ENCODE measurements at regions not wholly inside any gene's neighbourhood (a gene's known extent, or its start where the extent isn't known, plus 50 kb on each side); places are given as distances from the start of the nearest gene placed in this dataset.

GRCh38 chr2:133773854-133774653 lies 205.8 kb upstream of the NCKAP5 start:
- DNase-seq, result no peak

- DNase-seq, result no peak
Observed at GRCh38 chr2:133774654-133775015, 206.4 kb upstream of the NCKAP5 start.

- no peak for DNase-seq
Observed at GRCh38 chr2:133776936-133777573, 208.8 kb upstream of the NCKAP5 start.

GRCh38 chr2:133777574-133777960 lies 209.3 kb upstream of the NCKAP5 start:
- DNase-seq, result peak; percentile 3

- no peak for DNase-seq
Observed at GRCh38 chr2:133780099-133780996, 212.1 kb upstream of the NCKAP5 start.

GRCh38 chr2:133780997-133781513 lies 212.8 kb upstream of the NCKAP5 start:
- no peak for DNase-seq

- no peak for DNase-seq
Observed at GRCh38 chr2:133787207-133787606, 218.9 kb upstream of the NCKAP5 start.

GRCh38 chr2:133787651-133788050 lies 219.4 kb upstream of the NCKAP5 start:
- no peak for DNase-seq

- DNase-seq, result no peak
Observed at GRCh38 chr2:133788386-133788785, 220.1 kb upstream of the NCKAP5 start.

GRCh38 chr2:133789743-133790142 lies 221.5 kb upstream of the NCKAP5 start:
- no peak for DNase-seq

GRCh38 chr2:133790711-133791110 lies 222.4 kb upstream of the NCKAP5 start:
- DNase-seq, result no peak

- no peak for DNase-seq
Observed at GRCh38 chr2:133791191-133791590, 222.9 kb upstream of the NCKAP5 start.

- DNase-seq, result no peak
Observed at GRCh38 chr2:133792223-133792622, 224.0 kb upstream of the NCKAP5 start.

GRCh38 chr2:133794114-133794513 lies 225.9 kb upstream of the NCKAP5 start:
- no peak for DNase-seq

- DNase-seq, result no peak
Observed at GRCh38 chr2:133801946-133802345, 233.7 kb upstream of the NCKAP5 start.

- DNase-seq, result no peak
Observed at GRCh38 chr2:133802409-133803039, 234.3 kb upstream of the NCKAP5 start.

GRCh38 chr2:133806564-133806963 lies 238.3 kb upstream of the NCKAP5 start:
- no peak for DNase-seq

- no peak for DNase-seq
Observed at GRCh38 chr2:133809485-133809884, 241.2 kb upstream of the NCKAP5 start.

- DNase-seq, result no peak
Observed at GRCh38 chr2:133810559-133810958, 242.3 kb upstream of the NCKAP5 start.

- DNase-seq, result no peak
Observed at GRCh38 chr2:133811409-133812125, 243.3 kb upstream of the NCKAP5 start.

GRCh38 chr2:133812826-133813617 lies 244.8 kb upstream of the NCKAP5 start:
- DNase-seq, result no peak
